Endothelial cell of umbilical vein (primary cell): ENCODE measurements at regions not wholly inside any gene's neighbourhood (a gene's known extent, or its start where the extent isn't known, plus 50 kb on each side); places are given as distances from the start of the nearest gene placed in this dataset.

Experiments
- BruUV-seq: library from RNA; stranded (reverse); fragments of 400-500 nt; replicated peaks from 2 replicates; lab custom pipeline; 2021; lab: Mats Ljungman, UMichigan
- CTCF ChIA-PET: fragments of 300-600, 350-600 bp; sonication (Branson Sonifier 250); formaldehyde crosslinking; loops from one replicate; lab custom pipeline; 2021; ENCODE audit warnings: antibody characterized with exemption, inconsistent platforms; lab: Charles Lee
- POLR2A ChIA-PET: fragments of 300-600, 350-600 bp; sonication (Branson Sonifier 250); formaldehyde crosslinking; loops from one replicate; lab custom pipeline; 2021; ENCODE audit warnings: antibody characterized with exemption, inconsistent platforms; lab: Charles Lee
- DNase-seq: peaks from one replicate; pipeline ENCODE4 v3.0.0-alpha.2; 2011; ENCODE audit warnings: low read depth, low spot score
- FAIRE-seq: peaks from 2 replicates; lab custom pipeline; 2011; peaks lifted over from hg19 to GRCh38; lab: Jason Lieb, UNC
- H2AFZ ChIP-seq: 2 replicates; pipeline ENCODE4 v1.6.0; 2012; ENCODE audit warnings: low read depth, low read length, control low read depth, inconsistent platforms
- H3K27ac ChIP-seq: 2 replicates; pipeline ENCODE4 v1.5.1; 2011; ENCODE audit warnings: low read depth, mild to moderate bottlenecking, control low read depth, low read length, moderate library complexity; ENCODE audit not compliant: insufficient read depth
- H3K27me3 ChIP-seq, 2 experiments: 2 replicates each; pipeline versions ENCODE4 v1.6.0 to v1.6.1; 2011; ENCODE audit warnings: low read length in 2 of 2, mixed read lengths in 1 of 2; ENCODE audit not compliant: control insufficient read depth in 2 of 2, insufficient read depth in 2 of 2
- H3K36me3 ChIP-seq, 2 experiments: 2 replicates in 1 of 2; 3 replicates in 1 of 2; pipeline ENCODE4 v1.5.1; 2011; ENCODE audit warnings: low read length in 2 of 2, mild to moderate bottlenecking in 1 of 2, moderate library complexity in 1 of 2; ENCODE audit not compliant: control insufficient read depth in 2 of 2, insufficient read depth in 2 of 2; ENCODE audit errors: extremely low read depth in 1 of 2
- H3K4me1 ChIP-seq: 3 replicates; pipeline ENCODE4 v1.5.1; 2011; ENCODE audit warnings: mild to moderate bottlenecking, low read length; ENCODE audit not compliant: control insufficient read depth, insufficient read depth; ENCODE audit errors: extremely low read depth
- H3K4me2 ChIP-seq: 2 replicates; pipeline ENCODE4 v1.6.1; 2011; ENCODE audit warnings: low read length, control low read depth, mixed read lengths; ENCODE audit not compliant: insufficient read depth
- H3K4me3 ChIP-seq, 3 experiments: fragments of 200-600 bp in 1 of 3; sonication (generic), shearing (Covaris generic) in 1 of 3; replicated peaks in 1 of 3; 2 replicates each; pipeline ENCODE4 v1.5.1; 2011 to 2016; ENCODE audit warnings: control low read depth in 3 of 3, low read length in 3 of 3, mild to moderate bottlenecking in 2 of 3, inconsistent platforms in 1 of 3, low read depth in 1 of 3, moderate library complexity in 1 of 3; ENCODE audit not compliant: insufficient read depth in 1 of 3
- H3K79me2 ChIP-seq: 2 replicates; pipeline ENCODE4 v1.6.0; 2012; ENCODE audit warnings: low read length, inconsistent platforms; ENCODE audit not compliant: control insufficient read depth, insufficient read depth
- H3K9ac ChIP-seq: replicated peaks from 2 replicates; pipeline ENCODE3; 2011; ENCODE audit warnings: low read length, control low read depth; ENCODE audit not compliant: insufficient read depth; ENCODE audit errors: extremely low read depth
- H3K9me1 ChIP-seq: replicated peaks from 3 replicates; pipeline ENCODE4 v1.6.0; 2011; ENCODE audit warnings: mild to moderate bottlenecking, low read length; ENCODE audit not compliant: control insufficient read depth, insufficient read depth; ENCODE audit errors: extremely low read depth
- H3K9me3 ChIP-seq: replicated peaks from 2 replicates; pipeline ENCODE4 v1.5.1; 2012; ENCODE audit warnings: low read length, inconsistent platforms; ENCODE audit not compliant: control insufficient read depth, insufficient read depth
- H4K20me1 ChIP-seq: replicated peaks from 2 replicates; pipeline ENCODE3; 2011; ENCODE audit warnings: mild to moderate bottlenecking, low read length; ENCODE audit not compliant: control insufficient read depth, insufficient read depth; ENCODE audit errors: extremely low read depth
- EZH2 ChIP-seq: IDR thresholded peaks from 2 replicates; pipeline ENCODE4 v1.6.1; 2012; ENCODE audit warnings: borderline replicate concordance, low read depth, mild to moderate bottlenecking, moderate library complexity, low read length, inconsistent platforms; ENCODE audit not compliant: severe bottlenecking
- FOS ChIP-seq: IDR thresholded peaks from 2 replicates; pipeline ENCODE4 v1.6.1; 2011; ENCODE audit warnings: mild to moderate bottlenecking, low read length, moderate library complexity, borderline replicate concordance; ENCODE audit not compliant: insufficient read depth
- GATA2 ChIP-seq: IDR thresholded peaks from 2 replicates; pipeline ENCODE4 v1.7.0; 2011; ENCODE audit warnings: low read depth, mild to moderate bottlenecking, moderate library complexity, mixed read lengths, low read length; ENCODE audit not compliant: insufficient read length, insufficient read depth
- JUN ChIP-seq: IDR thresholded peaks from 2 replicates; pipeline ENCODE4 v1.6.1; 2011; ENCODE audit warnings: borderline replicate concordance, low read depth; ENCODE audit not compliant: insufficient read length, insufficient read depth
- MYC ChIP-seq: IDR thresholded peaks from one replicate; pipeline ENCODE4 v1.6.1; 2011; ENCODE audit warnings: mild to moderate bottlenecking, low read depth, low read length
- POLR2A ChIP-seq: IDR thresholded peaks from 2 replicates; pipeline ENCODE4 v1.6.1; 2012; ENCODE audit warnings: low read depth, mild to moderate bottlenecking, control low read depth, low read length
- POLR2AphosphoS5 ChIP-seq: IDR thresholded peaks from 2 replicates; pipeline ENCODE4 v1.6.1; 2012; ENCODE audit warnings: low read depth, mild to moderate bottlenecking, control low read depth, low read length, moderate library complexity; ENCODE audit not compliant: insufficient read depth
- dilution Hi-C: fragments of 300-500 bp; cut with MboI; formaldehyde crosslinking; loops from one replicate; pipeline ENCODE4 v1.15.0; 2019; ENCODE audit warnings: low sequenced_read_pairs; ENCODE audit not compliant: extremely low pct_ligation_motif_present
- intact Hi-C: fragments of 100-400 bp; cut with micrococcal nuclease; formaldehyde crosslinking; loops from one replicate; pipeline ENCODE4 v1.10.0; 2022
- TF ChIP-seq, protein P1 (sequence below), 2 donors: IDR thresholded peaks; 1 replicate in 1 of 2; 2 replicates in 1 of 2; pipeline ENCODE4 v1.5.1; 2011; ENCODE audit warnings: low read length in 2 of 2, mild to moderate bottlenecking in 2 of 2, moderate library complexity in 2 of 2, control low read depth in 1 of 2, inconsistent platforms in 1 of 2, low read depth in 1 of 2; ENCODE audit not compliant: insufficient read depth in 1 of 2; ENCODE audit errors: extremely low read depth in 1 of 2
- TF ChIP-seq, protein P2 (sequence below): IDR thresholded peaks from 2 replicates; pipeline ENCODE4 v1.6.1; 2011; ENCODE audit not compliant: insufficient read depth, insufficient read length

- CTCF ChIA-PET, result no interaction called here
- no peaks in the 10 kb centered on the region for H3K4me1 ChIP-seq
- POLR2A ChIA-PET, result no interaction called here
- no peak overlapping the region for H3K27ac ChIP-seq
- H3K4me3 ChIP-seq, result no peak overlapping the region
- no peak overlapping the region for H3K9ac ChIP-seq
- H2AFZ ChIP-seq, result no peak overlapping the region
- dilution Hi-C loops, result no loop called here
- intact Hi-C loops, result no loop called here
- DNase-seq, result no peak
- no peaks in the 10 kb centered on the region for H3K36me3 ChIP-seq
- H3K9me3 ChIP-seq, result no peaks in the 10 kb centered on the region
- no peak overlapping the region for H3K4me2 ChIP-seq
- FAIRE-seq, result no peak
- H4K20me1 ChIP-seq, result no peaks in the 10 kb centered on the region
- BruUV-seq, result no TSS peak
- peaks cover 0 to 2% of the 10 kb centered on the region in 2 experiments for H3K27me3 ChIP-seq
- H3K79me2 ChIP-seq, result no peaks in the 10 kb centered on the region
- TF ChIP-seq MYC (no peak), JUN (no peak), FOS (no peak), POLR2AphosphoS5 (no peak), EZH2 (no peak), GATA2 (no peak), POLR2A (no peak)
- TF ChIP-seq, protein P1, sequence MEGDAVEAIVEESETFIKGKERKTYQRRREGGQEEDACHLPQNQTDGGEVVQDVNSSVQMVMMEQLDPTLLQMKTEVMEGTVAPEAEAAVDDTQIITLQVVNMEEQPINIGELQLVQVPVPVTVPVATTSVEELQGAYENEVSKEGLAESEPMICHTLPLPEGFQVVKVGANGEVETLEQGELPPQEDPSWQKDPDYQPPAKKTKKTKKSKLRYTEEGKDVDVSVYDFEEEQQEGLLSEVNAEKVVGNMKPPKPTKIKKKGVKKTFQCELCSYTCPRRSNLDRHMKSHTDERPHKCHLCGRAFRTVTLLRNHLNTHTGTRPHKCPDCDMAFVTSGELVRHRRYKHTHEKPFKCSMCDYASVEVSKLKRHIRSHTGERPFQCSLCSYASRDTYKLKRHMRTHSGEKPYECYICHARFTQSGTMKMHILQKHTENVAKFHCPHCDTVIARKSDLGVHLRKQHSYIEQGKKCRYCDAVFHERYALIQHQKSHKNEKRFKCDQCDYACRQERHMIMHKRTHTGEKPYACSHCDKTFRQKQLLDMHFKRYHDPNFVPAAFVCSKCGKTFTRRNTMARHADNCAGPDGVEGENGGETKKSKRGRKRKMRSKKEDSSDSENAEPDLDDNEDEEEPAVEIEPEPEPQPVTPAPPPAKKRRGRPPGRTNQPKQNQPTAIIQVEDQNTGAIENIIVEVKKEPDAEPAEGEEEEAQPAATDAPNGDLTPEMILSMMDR (IDR thresholded peaks at IDR 0.05; ENCODE audit: extremely low read depth in 1 of 2, insufficient read depth in 1 of 2, low read depth in 1 of 2, low read length in 2 of 2), result no peak
- TF ChIP-seq, protein P2, sequence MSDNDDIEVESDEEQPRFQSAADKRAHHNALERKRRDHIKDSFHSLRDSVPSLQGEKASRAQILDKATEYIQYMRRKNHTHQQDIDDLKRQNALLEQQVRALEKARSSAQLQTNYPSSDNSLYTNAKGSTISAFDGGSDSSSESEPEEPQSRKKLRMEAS, result no peak
- H3K9me1 ChIP-seq, result no peaks in the 10 kb centered on the region
Observed at GRCh38 chr4:128660361-128661215, 148.9 kb upstream of the JADE1 start.
